NCI-H345 treated with DMSO at 0.1 percent for 48 hours (cell line): ENCODE measurements at regions not wholly inside any gene's neighbourhood (a gene's known extent, or its start where the extent isn't known, plus 50 kb on each side); places are given as distances from the start of the nearest gene placed in this dataset.
"Not testable (repeated sequence)": the region's sequence is repeated elsewhere in the genome, so short reads cannot be mapped to it uniquely, and the experiment has no call there.

Experiments
- DNase-seq: peaks from one replicate; lab custom pipeline; 2025; ENCODE audit not compliant: unreplicated experiment; lab: John Stamatoyannopoulos, UW

- no peak for DNase-seq
Observed at GRCh38 chr4:167811958-167812357, 280.4 kb upstream of the ANXA10 start.

- no peak for DNase-seq
Observed at GRCh38 chr4:167826281-167826680, 266.1 kb upstream of the ANXA10 start.

- no peak for DNase-seq
Observed at GRCh38 chr4:167831855-167832254, 260.5 kb upstream of the ANXA10 start.

- DNase-seq = no peak
Observed at GRCh38 chr4:167838686-167839085, 253.7 kb upstream of the ANXA10 start.

- DNase-seq = no peak
Observed at GRCh38 chr4:167842487-167842886, 249.8 kb upstream of the ANXA10 start.

- DNase-seq = no peak
Observed at GRCh38 chr4:167854881-167855280, 237.5 kb upstream of the ANXA10 start.

GRCh38 chr4:167858127-167858526 lies 234.2 kb upstream of the ANXA10 start:
- not testable (repeated sequence) for DNase-seq

GRCh38 chr4:167867191-167867590 lies 225.1 kb upstream of the ANXA10 start:
- no peak for DNase-seq

- no peak for DNase-seq
Observed at GRCh38 chr4:167868163-167868562, 224.2 kb upstream of the ANXA10 start.

GRCh38 chr4:167873496-167873895 lies 218.8 kb upstream of the ANXA10 start:
- no peak for DNase-seq

- DNase-seq = not testable (repeated sequence)
Observed at GRCh38 chr4:167876091-167876490, 216.2 kb upstream of the ANXA10 start.

- DNase-seq = not testable (repeated sequence)
Observed at GRCh38 chr4:167877826-167878225, 214.5 kb upstream of the ANXA10 start.

- no peak for DNase-seq
Observed at GRCh38 chr4:167883266-167883665, 209.1 kb upstream of the ANXA10 start.

GRCh38 chr4:167885071-167885470 lies 207.3 kb upstream of the ANXA10 start:
- no peak for DNase-seq

GRCh38 chr4:167885872-167886271 lies 206.5 kb upstream of the ANXA10 start:
- no peak for DNase-seq

- DNase-seq = no peak
Observed at GRCh38 chr4:167887726-167888125, 204.6 kb upstream of the ANXA10 start.

GRCh38 chr4:167890226-167890625 lies 202.1 kb upstream of the ANXA10 start:
- DNase-seq = no peak

GRCh38 chr4:167893531-167893930 lies 198.8 kb upstream of the ANXA10 start:
- no peak for DNase-seq

GRCh38 chr4:167896260-167896659 lies 196.1 kb upstream of the ANXA10 start:
- not testable (repeated sequence) for DNase-seq

- DNase-seq = no peak
Observed at GRCh38 chr4:167897116-167897515, 195.2 kb upstream of the ANXA10 start.

- no peak for DNase-seq
Observed at GRCh38 chr4:167903291-167903721, 189.0 kb upstream of the ANXA10 start.

GRCh38 chr4:167906851-167907250 lies 185.5 kb upstream of the ANXA10 start:
- DNase-seq = no peak

GRCh38 chr4:167908816-167909215 lies 183.5 kb upstream of the ANXA10 start:
- no peak for DNase-seq

- not testable (repeated sequence) for DNase-seq
Observed at GRCh38 chr4:167912535-167912934, 179.8 kb upstream of the ANXA10 start.
